HG03064 (cell line): ENCODE measurements at regions not wholly inside any gene's neighbourhood (a gene's known extent, or its start where the extent isn't known, plus 50 kb on each side); places are given as distances from the start of the nearest gene placed in this dataset.
"Not testable (repeated sequence)": the region's sequence is repeated elsewhere in the genome, so short reads cannot be mapped to it uniquely, and the experiment has no call there.

Source experiments
- ATAC-seq: cut with Tn5 transposase; IDR thresholded peaks from one replicate; pipeline ENCODE4 v1.9.1; 2021; ENCODE audit warnings: low read depth; ENCODE audit not compliant: unreplicated experiment

DNA sequence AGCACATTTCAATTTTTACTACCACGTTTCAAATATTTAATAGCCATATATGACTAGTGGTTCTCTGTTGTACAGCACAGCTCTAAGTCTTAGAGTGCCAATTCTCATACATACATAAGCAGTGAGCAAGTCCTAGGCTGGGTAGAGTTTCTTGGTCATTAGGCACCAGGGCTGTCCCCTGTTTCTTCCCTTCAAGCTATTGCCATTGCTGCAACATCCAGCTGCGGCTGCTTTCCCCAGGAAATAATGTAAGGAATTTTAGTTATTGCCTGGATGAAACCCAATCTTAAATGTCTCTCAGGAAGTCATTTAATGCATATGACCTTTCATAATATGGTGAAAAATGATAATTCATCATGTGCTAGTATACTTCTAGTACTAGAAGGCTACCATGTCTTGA is 74.1 kb upstream of the PPP3CA start:
- no peak for ATAC-seq

DNA sequence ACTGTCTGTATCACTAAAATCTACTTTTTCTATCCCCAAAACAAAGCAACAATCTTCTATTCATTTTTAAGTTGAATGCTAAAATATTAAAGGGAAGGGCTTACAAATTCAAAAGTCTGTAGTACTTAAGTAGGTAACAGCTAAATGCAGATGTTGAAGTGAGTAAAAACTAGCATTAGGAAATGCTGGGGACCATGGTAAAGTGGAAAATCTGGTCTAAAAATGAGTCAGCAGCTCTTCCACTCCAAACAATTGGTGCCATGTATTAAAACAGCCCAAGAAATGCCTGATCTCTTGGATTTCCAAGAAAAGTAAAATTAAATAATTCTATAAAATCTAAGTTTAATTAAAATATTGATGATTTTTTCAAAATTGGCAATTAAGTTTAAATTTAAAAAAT is 73.3 kb upstream of the PPP3CA start:
- ATAC-seq: no peak

DNA sequence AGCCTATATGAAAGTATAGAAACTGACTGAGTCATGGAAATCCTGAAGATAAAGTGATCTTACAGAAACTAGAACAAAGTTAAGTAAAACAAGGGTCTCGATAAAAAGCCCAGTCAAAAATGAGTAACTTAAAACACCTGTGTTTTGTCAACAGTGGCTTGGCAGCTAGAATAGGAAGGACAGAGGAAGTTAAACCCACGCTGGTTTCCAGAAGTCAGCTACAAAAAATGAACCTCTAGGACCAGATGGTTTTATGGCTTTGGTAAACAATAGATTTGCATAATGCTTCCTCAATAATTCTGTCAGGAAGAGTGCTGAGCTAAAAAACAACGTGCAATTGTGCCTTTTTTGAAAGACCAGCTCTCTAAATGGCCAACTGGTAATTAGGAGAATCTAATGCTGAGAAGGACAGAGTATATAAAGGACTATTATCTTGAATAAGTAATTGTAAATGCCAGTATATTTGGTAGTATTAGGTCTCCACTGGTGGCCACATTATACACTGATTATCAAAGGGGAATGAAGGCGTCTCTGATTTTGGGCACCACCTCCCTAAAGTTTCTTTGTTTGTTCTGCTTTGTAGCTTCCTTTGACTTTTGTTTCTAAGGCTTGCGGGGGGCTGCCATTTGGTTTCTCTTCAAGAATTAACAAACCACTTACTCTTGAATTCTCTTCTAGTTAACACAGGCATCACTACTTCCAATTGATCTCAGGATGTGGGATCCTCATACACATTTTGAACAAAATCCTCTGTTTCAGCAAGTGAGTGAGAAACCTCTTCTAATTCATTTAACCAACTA is 72.2 kb upstream of the PPP3CA start:
- peak; percentile 76 for ATAC-seq

DNA sequence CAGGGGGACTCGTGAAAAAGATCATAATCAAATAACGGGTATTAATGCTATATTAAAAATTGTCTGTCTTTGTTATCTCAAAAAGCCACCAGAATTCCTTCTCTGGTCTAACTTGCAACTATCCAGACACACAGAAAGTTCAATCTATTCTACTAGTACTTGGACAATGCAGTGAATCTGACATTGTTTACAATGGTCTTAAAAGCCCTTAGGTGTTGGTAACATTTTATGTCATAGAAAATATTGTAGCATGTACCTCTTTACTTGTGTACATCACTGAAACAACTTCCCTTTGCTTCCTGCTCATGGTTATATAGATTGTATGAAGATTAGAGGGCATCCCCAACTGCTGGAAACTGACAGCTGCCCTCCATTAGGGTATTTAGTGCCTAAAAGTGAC is 71.1 kb upstream of the PPP3CA start:
- ATAC-seq: no peak

DNA sequence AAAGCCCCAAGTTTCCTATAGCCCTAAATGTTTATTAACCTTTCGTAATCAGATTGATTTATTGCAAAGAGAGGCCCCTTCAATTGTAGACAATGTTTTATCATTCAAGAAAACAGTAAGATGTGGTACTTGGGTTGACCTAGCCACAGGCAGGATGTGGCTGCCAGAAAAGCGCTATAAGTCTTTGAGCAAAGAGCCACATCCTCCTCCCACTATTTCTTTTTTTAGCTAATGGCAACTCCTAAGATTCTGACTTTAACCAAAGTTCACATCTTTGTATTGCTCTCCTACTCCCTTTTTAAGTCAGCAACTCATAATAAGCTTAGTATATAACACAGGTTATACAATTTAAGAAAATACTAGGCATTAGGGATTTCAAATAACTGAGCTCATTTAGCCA is 70.7 kb upstream of the PPP3CA start:
- peak; percentile 78 for ATAC-seq

DNA sequence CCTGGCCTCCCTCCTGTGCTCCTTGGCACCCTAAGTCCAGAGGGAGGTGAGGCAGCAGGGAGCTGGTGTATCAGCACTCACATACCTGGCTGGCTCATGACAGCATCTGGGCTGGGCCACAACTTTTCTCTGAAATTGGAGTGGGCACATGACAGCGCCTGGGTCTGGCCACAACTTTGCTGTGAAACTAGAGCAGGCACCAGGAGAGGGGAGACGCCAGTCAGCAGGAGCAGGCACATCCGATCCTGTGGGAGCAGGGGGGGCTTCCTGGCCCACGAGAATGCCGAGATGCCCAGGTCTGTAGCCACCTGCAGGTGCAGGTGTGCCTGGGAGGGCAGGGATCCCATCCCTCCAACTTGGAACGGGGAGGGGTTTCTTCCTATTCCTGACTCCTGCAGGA is 69.7 kb upstream of the PPP3CA start:
- ATAC-seq: no peak

DNA sequence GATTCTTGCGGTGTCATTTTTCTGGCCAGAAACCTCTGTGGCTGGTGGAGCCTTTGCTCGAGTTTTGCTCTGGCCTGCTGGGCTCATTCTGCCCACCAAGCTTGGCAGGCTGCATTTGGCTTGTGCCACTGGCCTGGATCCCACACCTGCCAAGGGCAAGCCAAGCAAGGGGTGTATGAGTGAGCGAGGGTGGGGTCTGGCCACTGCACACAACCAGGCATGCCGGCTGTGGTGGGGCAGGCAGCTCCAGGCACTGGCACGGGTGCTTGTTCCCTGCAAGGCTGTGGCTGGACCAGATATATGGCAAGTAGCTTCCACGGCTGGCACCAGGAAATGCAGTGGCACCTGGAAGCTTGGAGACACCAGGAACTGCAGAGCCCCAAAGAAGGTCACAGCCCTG is 68.6 kb upstream of the PPP3CA start:
- ATAC-seq: no peak

DNA sequence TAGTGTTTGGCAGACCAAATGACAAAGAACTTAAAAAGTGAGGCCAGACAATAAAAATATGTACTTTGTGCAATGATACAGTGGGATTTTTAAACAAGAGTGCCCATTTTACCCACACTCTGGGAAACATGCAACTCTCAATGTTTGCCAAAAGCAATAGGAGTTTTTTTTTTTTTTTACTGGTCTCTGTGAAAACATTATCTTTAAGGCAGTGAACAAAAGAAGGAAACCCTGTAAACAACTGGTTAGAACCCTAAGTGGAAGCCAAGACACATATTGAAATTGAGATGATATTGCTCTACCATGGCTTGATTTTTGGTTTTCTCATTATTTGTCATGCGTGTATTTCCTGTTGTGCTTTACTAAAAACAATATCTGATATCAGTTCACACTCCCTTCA is 67.2 kb upstream of the PPP3CA start:
- no peak for ATAC-seq

DNA sequence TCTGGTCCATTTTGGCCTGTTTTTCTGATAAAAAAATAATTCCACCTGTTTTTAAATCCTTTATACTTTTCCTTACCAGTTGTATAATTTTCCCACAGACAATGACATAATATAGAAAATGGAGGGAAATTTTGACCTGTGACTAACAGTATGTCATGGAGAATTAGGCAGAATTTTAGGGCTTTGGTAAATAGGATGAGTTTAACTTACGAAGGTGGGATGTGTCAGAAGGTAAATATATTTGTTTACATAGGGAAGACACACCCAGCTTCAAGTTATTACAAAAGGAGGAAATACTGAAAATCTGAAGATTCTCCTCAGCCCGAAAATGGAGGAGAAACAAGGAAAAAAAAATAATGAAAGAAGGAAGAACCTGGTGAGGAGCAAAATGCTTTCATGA is 64.6 kb upstream of the PPP3CA start:
- ATAC-seq: no peak

DNA sequence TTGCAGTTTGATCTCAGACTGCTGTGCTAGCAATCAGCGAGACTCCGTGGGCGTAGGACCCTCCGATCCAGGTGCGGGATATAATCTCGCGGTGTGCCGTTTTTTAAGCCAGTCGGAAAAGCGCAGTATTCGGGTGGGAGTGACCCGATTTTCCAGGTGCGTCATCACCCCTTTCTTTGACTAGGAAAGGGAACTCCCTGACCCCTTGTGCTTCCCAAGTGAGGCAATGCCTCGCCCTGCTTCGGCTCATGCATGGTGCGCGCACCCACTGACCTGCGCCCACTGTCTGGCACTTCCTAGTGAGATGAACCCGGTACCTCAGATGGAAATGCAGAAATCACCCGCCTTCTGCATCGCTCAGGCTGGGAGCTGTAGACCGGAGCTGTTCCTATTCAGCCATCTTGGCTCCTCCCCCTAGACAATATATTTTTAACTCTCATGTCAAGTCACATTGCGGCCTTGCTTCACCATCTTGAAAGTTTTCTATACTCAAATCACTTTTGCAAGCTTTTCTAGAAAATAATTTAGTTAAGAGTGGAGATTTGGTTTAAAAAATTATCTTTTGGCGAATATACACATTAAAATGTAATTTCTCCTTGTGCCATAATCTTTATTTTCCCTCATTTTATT is 64.1 kb upstream of the PPP3CA start:
- ATAC-seq: not testable (repeated sequence)

DNA sequence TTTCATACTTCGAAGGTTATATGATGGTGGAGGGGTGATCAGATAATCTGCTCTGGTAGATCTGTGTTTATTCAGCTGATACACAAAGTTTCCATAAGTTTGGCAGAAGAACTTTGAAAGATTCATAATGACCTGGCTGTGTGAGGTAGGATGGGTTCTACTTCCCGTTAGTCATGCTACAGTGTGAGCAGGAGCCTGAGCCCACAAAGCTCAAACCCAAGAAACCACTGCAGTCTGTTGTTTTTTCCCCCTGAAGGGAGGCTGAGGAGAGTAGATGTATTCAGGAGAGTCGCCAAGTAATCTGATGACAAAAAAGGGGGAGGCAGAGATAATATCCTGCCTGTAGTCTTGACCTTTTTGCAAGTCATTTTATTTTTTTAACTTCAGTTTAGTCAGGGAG is 52.8 kb upstream of the PPP3CA start:
- no peak for ATAC-seq

DNA sequence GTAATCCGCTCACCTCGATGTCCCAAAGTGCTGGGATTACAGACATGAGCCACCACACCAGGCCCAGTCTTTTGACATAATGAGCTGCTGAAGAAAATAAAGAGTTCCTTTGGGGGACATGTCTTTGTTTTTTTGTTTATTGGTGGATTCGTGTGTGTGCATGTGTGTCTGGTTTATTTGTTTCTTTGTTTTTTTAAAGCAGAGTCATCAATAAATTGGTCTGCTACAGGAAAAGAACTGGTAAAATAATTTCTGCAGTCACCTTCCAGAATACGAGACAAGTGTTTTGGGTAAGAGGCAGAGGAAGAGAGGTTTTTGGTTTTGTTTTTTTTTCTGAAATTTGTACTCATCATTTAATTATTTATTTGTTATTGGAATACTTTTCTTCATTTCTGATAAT is 51.5 kb upstream of the PPP3CA start:
- ATAC-seq: no peak
